ENCODE measurements at regions not wholly inside any gene's neighbourhood (a gene's known extent, or its start where the extent isn't known, plus 50 kb on each side); places are given as distances from the start of the nearest gene placed in this dataset.

DNA sequence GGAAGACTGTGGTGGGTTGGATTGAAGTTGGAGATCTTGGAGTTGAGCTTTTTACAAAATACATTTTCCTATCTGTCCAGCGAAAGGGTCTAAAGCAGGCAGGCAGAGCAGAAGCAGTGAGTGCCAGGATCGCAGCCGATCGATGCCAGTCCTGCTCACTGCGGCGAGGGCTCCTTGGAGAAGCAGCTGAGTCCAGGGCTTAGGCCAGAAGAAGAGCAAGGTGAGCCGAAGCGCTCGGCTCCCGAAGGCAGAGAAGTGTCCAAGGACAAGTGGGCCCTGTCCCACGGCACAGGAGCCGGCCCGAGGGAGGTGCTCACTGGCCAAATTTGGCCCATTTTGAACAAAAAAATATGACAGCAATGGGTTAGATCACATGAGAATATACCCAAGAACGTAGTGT lies 637.8 kb downstream of the BRD1 start:
- TF ChIP-seq, protein P1, sequence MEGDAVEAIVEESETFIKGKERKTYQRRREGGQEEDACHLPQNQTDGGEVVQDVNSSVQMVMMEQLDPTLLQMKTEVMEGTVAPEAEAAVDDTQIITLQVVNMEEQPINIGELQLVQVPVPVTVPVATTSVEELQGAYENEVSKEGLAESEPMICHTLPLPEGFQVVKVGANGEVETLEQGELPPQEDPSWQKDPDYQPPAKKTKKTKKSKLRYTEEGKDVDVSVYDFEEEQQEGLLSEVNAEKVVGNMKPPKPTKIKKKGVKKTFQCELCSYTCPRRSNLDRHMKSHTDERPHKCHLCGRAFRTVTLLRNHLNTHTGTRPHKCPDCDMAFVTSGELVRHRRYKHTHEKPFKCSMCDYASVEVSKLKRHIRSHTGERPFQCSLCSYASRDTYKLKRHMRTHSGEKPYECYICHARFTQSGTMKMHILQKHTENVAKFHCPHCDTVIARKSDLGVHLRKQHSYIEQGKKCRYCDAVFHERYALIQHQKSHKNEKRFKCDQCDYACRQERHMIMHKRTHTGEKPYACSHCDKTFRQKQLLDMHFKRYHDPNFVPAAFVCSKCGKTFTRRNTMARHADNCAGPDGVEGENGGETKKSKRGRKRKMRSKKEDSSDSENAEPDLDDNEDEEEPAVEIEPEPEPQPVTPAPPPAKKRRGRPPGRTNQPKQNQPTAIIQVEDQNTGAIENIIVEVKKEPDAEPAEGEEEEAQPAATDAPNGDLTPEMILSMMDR (IDR thresholded peaks at IDR 0.05), result no peak
- TF ChIP-seq EP300 (IDR thresholded peaks at IDR 0.05) (no peak), POLR2A (IDR thresholded peaks at IDR 0.05) (no peak), POLR2AphosphoS5 (IDR thresholded peaks at IDR 0.05) (no peak)
